ES-I3 (cell line): ENCODE measurements at regions not wholly inside any gene's neighbourhood (a gene's known extent, or its start where the extent isn't known, plus 50 kb on each side); places are given as distances from the start of the nearest gene placed in this dataset.

Source experiments
- H3K36me3 ChIP-seq: 2 replicates; pipeline ENCODE4 v1.6.1; 2013; ENCODE audit warnings: mild to moderate bottlenecking, low read length, control low read depth, moderate library complexity; ENCODE audit not compliant: insufficient read depth
- H3K4me1 ChIP-seq: 2 replicates; pipeline ENCODE4 v1.6.1; 2013; ENCODE audit warnings: mild to moderate bottlenecking, control low read depth, low read length; ENCODE audit not compliant: insufficient read depth
- H3K9ac ChIP-seq: 2 replicates; pipeline ENCODE4 v1.6.1; 2013; ENCODE audit warnings: low read depth, mild to moderate bottlenecking, low read length, moderate library complexity
- H3K9me3 ChIP-seq: 2 replicates; pipeline ENCODE4 v1.6.1; 2013; ENCODE audit warnings: mild to moderate bottlenecking, low read length, moderate library complexity; ENCODE audit not compliant: control insufficient read depth, insufficient read depth

DNA sequence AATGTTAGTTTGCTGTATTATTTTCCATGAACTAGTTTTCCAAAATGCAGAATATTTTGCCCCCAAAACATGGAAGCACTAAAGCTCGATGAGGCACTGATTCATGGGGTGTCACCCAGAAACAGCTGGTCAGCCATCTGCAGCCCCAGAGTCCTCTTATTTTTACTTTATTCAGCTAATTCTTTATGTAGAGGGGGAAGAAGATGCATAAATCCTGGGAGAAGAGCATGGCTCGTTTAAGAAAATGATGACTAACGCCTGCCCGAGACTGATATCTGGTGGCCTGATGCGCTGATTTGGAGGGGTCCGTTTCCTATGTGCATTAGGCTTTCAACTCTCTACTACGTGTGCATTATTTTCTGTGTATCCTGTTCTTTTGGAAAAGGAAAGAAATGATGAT, 390.3 kb upstream of the MEF2C start:
- Histone ChIP-seq H3K9me3 (no peaks in the 10 kb centered on the region), H3K4me1 (no peaks in the 10 kb centered on the region), H3K9ac (no peak overlapping the region), H3K36me3 (no peaks in the 10 kb centered on the region)

DNA sequence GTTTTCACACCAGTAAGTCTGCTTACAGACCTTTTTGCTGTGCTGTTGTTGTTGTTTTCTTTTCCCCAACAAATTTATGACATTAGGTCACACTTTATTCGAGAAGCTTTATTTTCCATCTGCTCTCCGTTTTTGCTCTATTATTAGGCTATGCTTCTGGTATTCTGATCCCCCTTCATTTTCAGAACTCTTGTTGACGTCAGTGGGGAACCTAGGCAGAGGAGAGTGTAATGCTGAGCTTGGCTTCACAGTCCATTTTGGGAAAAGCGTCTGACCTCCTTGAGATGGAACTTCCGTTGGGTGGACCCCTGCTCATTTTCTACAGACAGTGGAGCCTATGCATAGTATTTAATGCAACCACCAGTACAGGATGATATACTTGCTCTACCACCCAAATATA, 387.9 kb upstream of the MEF2C start:
- H3K4me1 ChIP-seq = no peaks in the 10 kb centered on the region
- no peaks in the 10 kb centered on the region for H3K9me3 ChIP-seq
- no peak overlapping the region for H3K9ac ChIP-seq
- H3K36me3 ChIP-seq = no peaks in the 10 kb centered on the region

DNA sequence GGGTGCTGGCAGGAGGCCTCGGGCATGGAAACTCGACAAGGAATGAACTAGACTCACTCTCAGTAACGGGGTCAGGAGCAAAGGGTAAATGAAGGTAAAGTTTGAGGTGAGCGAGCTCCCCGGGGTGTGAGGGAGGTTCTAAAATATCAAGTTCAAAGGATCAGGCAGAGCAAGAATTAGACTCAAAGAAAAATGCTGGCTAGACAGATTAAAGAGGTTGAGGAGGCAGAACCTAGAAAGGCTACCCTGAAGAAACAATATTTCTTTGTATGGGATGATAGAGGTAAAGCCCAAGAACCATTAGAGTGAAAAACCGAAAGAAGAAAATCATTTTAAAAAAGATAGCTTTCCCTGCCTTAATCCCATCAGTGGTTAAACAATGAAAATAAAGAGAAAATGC, 386.7 kb upstream of the MEF2C start:
- Histone ChIP-seq H3K4me1 (no peaks in the 10 kb centered on the region), H3K36me3 (no peaks in the 10 kb centered on the region), H3K9ac (no peak overlapping the region), H3K9me3 (no peaks in the 10 kb centered on the region)

DNA sequence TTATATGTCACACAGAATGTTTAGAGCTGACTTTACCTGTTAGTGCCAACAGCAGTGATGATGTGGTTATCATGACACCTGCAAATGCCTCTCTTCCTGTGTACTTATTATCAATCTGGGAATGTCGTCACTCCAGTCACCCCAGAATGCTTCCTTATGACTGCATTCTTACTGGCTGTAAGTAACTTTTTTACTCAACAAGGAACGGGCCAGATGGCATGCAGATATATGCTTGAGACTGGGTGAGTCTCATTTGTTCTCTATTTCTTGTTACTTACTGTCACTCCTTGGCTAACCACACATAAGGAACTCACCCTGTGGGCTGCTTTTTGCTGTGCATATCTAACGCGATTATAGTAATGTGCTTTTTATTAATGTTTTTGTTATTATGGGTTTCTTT, 385.5 kb upstream of the MEF2C start:
- Histone ChIP-seq H3K9ac (no peak overlapping the region), H3K9me3 (no peaks in the 10 kb centered on the region), H3K36me3 (no peaks in the 10 kb centered on the region), H3K4me1 (no peaks in the 10 kb centered on the region)

DNA sequence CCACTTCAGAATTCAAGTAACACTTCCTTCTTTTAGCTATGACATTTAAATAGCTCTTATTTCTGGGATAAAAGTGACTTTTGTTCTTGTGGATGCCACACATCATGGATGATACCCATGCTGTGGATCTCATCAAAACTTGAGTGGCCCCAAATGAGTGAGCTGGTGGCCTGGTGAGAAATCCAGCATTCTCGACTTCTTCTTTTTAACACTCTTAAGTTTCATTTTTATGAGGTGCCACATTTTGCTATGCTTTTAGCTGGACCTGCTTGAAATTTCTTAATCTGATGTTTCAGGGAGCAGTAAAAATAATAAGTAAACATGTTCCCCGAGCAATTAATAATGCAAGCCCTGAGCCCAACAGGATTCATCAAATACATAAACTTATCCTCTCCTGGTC, 384.8 kb upstream of the MEF2C start:
- Histone ChIP-seq H3K4me1 (no peaks in the 10 kb centered on the region), H3K9me3 (no peaks in the 10 kb centered on the region), H3K9ac (no peak overlapping the region), H3K36me3 (no peaks in the 10 kb centered on the region)

DNA sequence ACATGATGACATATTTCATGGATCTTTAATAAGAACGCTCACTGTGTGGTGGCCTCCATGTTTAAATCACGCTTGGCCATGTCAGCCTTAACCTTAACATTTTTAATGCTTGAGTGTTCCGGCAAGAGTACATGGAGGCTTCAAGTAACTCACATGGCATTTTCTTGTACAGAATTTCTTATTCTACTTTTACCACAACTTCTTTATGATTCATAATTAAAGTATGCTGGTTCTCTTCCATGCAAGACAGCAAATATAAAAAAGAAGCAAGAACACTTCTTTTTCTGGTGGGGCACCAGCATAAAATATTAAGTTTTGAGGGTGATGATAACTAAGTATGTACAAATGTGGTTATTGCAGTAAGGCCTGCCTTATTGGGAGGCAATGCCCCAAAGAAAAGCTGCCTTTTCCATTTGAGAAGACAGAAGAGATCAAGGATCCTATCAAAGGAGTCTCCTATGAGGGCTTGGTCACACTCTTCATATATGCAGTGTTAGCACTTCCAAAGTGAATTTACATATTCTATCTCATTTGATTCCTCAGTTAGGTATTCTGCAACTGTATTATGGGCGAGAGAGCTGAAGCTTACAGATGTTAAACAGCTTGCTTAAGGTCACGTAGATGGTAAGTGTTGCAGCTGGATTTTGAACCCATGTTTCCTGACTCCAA, 382.7 kb upstream of the MEF2C start:
- Histone ChIP-seq H3K4me1 (no peaks in the 10 kb centered on the region), H3K36me3 (no peaks in the 10 kb centered on the region), H3K9me3 (no peaks in the 10 kb centered on the region), H3K9ac (no peak overlapping the region)

DNA sequence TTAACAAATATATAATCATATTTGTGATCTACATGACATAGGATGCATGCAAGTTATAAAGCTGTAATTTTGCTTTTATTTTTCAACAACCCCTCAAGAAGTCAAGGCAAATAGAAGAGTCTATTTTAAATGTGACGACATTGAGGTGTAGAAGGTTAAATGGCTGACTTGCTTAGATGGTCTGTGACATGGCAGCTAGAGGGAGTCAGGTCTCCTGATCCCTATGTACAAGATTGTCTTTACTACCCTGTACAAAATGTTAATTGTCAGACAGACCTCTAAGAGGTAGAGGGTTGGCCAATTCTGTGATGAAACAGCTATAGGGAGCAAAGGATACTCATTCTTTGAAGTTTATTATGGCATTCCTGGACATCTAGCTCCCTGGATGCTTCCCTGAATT, 380.9 kb upstream of the MEF2C start:
- Histone ChIP-seq H3K4me1 (no peaks in the 10 kb centered on the region), H3K9ac (no peak overlapping the region), H3K36me3 (no peaks in the 10 kb centered on the region), H3K9me3 (no peaks in the 10 kb centered on the region)

DNA sequence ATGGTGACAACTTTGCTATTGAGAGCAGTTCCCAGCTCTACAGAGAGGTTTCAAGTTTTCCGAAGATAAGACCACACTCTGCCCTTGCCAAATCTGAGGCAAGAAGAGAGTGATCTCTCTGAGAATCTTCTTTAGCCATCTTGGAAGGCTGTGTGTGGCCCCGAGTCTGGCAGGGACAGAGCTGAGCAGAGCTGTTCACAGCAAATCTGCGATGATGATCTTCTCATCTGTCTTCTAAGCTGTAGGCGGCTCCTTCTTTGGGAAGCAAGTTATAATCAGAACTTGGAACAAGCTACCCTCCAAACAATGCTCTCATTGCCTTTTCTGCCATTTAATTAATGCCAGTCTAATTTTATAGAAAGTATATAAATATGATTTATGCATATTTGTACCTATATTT, 379.0 kb upstream of the MEF2C start:
- H3K9ac ChIP-seq = no peak overlapping the region

DNA sequence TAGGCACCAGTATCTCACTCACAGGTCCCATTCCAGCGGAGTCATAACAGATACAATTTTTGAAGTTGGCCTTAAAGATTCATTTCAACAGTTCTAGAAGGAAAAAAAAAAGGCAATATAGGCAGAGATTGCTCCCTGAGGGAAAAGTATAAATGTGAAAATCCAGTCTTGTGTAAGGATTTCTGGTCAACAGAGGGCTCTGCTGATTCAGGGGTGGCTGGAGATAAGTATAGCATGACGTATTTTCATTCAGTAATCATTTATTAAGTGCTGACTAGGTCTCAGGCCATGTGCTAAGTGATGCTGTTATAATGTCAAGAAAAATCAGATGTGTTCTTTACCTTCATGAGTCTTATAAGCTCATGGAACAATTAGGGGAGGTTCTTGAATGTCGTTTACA, 377.3 kb upstream of the MEF2C start:
- no peaks in the 10 kb centered on the region for H3K36me3 ChIP-seq
- H3K9me3 ChIP-seq = no peaks in the 10 kb centered on the region; the same call in none of the 2 replicates
- H3K4me1 ChIP-seq = no peaks in the 10 kb centered on the region
- no peak overlapping the region for H3K9ac ChIP-seq

More for the DNA sequence above, 379.0 kb upstream of the MEF2C start:
- H3K9me3 ChIP-seq = no peaks in the 10 kb centered on the region
- no peaks in the 10 kb centered on the region for H3K36me3 ChIP-seq
- H3K4me1 ChIP-seq = no peaks in the 10 kb centered on the region

DNA sequence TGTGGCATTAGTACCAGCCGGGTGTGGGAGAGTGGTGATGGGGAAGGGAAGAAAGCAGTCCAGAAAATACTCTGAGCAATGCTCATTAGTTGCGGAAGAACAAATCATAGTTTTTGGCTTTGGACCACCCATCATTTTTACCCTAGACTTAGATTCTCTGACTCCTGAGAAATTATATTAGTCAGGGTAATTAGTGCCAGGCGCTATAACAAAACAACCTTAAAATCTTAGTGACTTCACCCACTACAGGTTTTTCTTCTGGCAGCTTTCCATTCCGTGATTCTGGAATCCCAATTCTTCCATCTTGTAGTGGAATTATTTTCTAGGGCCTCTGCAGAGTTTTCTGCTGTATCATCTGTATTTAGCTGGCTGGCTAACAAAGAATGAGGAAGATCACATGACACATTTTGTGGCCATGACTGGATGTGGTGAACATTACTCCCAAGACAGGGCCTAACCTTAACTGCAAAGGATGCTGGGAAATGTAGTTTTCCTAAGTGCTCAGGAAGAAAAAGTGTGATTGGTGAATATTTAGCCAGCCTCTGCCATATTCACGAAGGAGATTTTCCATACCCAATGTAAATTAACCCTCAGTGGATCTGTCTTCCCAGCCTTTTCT, 373.0 kb upstream of the MEF2C start:
- no peaks in the 10 kb centered on the region for H3K36me3 ChIP-seq
- no peaks in the 10 kb centered on the region for H3K4me1 ChIP-seq
- H3K9ac ChIP-seq = no peak overlapping the region

DNA sequence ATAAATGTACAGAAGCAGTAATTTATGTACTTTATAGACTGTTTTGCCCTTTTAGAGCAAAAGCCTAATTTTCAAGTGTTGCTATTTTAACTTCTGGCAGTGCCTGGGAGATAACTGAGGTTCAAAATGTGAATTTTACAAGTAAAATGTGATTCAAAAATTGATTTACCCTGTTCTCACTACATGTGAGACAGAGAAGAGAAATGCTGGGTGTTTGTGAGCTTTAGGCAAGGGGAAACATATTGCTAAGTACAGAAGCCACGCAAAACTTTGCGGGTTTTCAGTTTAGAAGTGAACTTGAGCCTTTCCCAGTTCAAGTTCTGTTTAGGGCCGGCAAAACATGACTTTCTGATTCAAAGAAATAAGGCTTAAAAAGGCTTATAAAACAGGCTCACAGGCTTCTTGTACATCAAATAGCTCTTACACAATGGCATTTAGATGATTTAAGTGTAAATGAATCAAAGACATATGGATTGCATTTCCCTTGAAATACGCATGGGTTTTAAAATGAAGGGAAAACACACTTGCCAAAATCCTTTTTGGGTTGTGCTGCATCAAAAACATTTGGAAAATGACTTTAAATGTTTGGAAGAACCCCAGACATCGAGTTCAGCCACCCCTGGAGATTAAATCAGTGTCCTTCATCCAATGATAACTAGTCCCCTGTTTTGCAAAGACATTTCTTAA, 370.8 kb upstream of the MEF2C start:
- Histone ChIP-seq H3K36me3 (no peaks in the 10 kb centered on the region), H3K9me3 (no peaks in the 10 kb centered on the region; the same call in none of the 2 replicates), H3K9ac (no peak overlapping the region), H3K4me1 (no peaks in the 10 kb centered on the region)

More for the DNA sequence above, 373.0 kb upstream of the MEF2C start:
- H3K9me3 ChIP-seq = no peaks in the 10 kb centered on the region; the same call in none of the 2 replicates

DNA sequence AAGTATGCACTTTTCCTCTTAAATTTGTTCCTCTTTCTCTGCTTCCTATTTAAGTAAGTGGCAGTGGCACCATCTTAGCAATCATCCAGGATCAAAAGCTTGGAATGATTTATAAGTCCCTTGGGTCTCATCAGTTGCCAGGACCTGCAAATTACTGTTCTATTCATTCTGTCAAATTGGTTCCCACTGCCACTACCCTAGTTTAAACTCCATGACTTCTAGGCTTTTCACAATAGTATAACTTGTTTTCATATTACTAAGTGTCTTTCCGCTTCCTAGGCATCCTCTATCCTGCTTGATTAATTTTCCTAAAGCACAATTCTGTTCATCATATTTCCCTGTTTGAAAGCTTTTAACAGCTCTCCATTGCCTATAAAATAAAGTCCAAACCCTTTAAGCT, 363.9 kb upstream of the MEF2C start:
- no peak overlapping the region for H3K9ac ChIP-seq
- no peaks in the 10 kb centered on the region for H3K36me3 ChIP-seq
- H3K4me1 ChIP-seq = no peaks in the 10 kb centered on the region
- no peaks in the 10 kb centered on the region for H3K9me3 ChIP-seq

DNA sequence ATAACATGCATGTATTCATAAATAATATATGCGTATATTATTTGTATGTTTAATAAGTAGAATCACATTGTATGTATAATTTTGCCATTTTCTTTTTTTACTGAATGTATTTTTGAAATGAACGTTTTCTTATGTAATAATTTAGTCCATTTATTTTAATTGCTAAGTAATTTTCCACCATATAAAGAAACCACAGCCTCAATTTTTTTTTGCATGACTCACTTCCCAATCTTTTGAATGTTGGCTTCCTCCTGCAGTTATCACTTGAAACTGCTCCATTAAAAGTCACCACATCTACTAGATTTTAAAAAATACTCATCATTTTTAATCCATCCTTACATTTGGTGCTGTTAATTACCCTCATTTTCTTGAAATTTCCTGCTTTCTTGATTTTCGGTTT, 363.3 kb upstream of the MEF2C start:
- no peaks in the 10 kb centered on the region for H3K36me3 ChIP-seq
- no peak overlapping the region for H3K9ac ChIP-seq
- no peaks in the 10 kb centered on the region for H3K9me3 ChIP-seq
- no peaks in the 10 kb centered on the region for H3K4me1 ChIP-seq

DNA sequence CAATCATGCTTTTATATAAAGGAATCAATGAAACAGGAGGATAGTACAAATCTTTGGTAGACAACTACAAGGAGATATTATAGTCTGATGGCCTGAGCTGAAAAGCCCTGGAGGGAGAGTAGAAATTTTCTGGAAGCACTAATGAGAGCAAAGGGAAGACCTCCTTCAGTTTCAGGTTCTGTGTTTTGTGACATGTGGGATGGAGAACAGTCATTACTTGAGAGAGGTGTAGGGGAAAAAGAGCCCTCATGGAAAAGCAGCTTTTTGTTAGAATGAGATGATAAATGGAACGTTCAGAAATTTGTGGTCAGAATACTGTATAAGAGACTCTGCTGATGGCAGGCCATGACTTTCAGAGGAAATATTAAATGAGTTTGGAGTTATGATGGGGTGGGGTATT, 360.6 kb upstream of the MEF2C start:
- H3K9ac ChIP-seq = no peak overlapping the region
- H3K36me3 ChIP-seq = no peaks in the 10 kb centered on the region
- no peaks in the 10 kb centered on the region for H3K9me3 ChIP-seq
- no peaks in the 10 kb centered on the region for H3K4me1 ChIP-seq

DNA sequence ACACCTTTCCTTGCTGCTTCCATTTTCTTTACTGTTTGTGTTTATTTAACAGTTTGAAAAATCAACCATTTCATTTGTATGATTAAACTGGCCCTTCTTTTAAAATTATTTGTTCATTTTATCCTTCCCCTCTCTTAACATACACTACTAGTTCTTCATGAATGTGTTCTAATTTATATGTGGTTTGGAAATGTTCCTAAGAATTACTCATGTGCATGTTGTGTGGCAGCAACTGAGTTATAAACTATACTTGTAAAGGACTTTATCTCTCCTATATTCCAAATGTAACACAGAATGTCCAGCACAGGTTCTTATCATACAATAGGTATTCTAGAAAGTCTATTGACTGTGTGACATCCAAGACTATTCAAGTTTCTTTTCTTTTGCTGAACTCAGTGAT, 358.2 kb upstream of the MEF2C start:
- Histone ChIP-seq H3K36me3 (no peaks in the 10 kb centered on the region), H3K4me1 (no peaks in the 10 kb centered on the region), H3K9ac (no peak overlapping the region), H3K9me3 (no peaks in the 10 kb centered on the region)
